Ammon's horn (tissue), 1 donor: ENCODE measurements at regions not wholly inside any gene's neighbourhood (a gene's known extent, or its start where the extent isn't known, plus 50 kb on each side); places are given as distances from the start of the nearest gene placed in this dataset.
"Not testable (repeated sequence)": the region's sequence is repeated elsewhere in the genome, so short reads cannot be mapped to it uniquely, and the experiment has no call there.

Source experiments
- DNase-seq: peaks from one replicate; pipeline ENCODE4 v3.0.0-alpha.2; 2016; ENCODE audit warnings: low spot score

GRCh38 chr13:50608370-50608769, 235.1 kb downstream of the DLEU7 start:
- DNase-seq = no peak

- DNase-seq = no peak
These were observed 234.5 kb downstream of the DLEU7 start for GRCh38 chr13:50609011-50609410.

GRCh38 chr13:50610238-50610637, 233.3 kb downstream of the DLEU7 start:
- no peak for DNase-seq

GRCh38 chr13:50611117-50611781, 232.2 kb downstream of the DLEU7 start:
- no peak for DNase-seq

GRCh38 chr13:50612717-50613116, 230.8 kb downstream of the DLEU7 start:
- DNase-seq = no peak

GRCh38 chr13:50613356-50613831, 230.1 kb downstream of the DLEU7 start:
- DNase-seq = no peak

- DNase-seq = no peak
These were observed 228.3 kb downstream of the DLEU7 start for GRCh38 chr13:50615234-50615633.

GRCh38 chr13:50616101-50616500, 227.4 kb downstream of the DLEU7 start:
- DNase-seq = no peak

GRCh38 chr13:50617134-50617721, 226.3 kb downstream of the DLEU7 start:
- DNase-seq = no peak

- DNase-seq = no peak
These were observed 225.3 kb downstream of the DLEU7 start for GRCh38 chr13:50618206-50618605.

GRCh38 chr13:50626101-50626547, 217.4 kb downstream of the DLEU7 start:
- DNase-seq = no peak

GRCh38 chr13:50627111-50627510, 216.4 kb downstream of the DLEU7 start:
- no peak for DNase-seq

GRCh38 chr13:50628512-50628911, 215.0 kb downstream of the DLEU7 start:
- not testable (repeated sequence) for DNase-seq

GRCh38 chr13:50629497-50629896, 214.0 kb downstream of the DLEU7 start:
- DNase-seq = no peak

- DNase-seq = no peak
These were observed 213.5 kb downstream of the DLEU7 start for GRCh38 chr13:50629966-50630365.

- no peak for DNase-seq
These were observed 212.5 kb downstream of the DLEU7 start for GRCh38 chr13:50631041-50631440.

GRCh38 chr13:50634339-50634738, 209.2 kb downstream of the DLEU7 start:
- no peak for DNase-seq

GRCh38 chr13:50635504-50635903, 208.0 kb downstream of the DLEU7 start:
- DNase-seq = peak; percentile 66

GRCh38 chr13:50636007-50636704, 207.3 kb downstream of the DLEU7 start:
- no peak for DNase-seq

GRCh38 chr13:50643060-50643459, 200.4 kb downstream of the DLEU7 start:
- DNase-seq = peak; percentile 15

- no peak for DNase-seq
These were observed 199.2 kb downstream of the DLEU7 start for GRCh38 chr13:50644081-50644871.

- no peak for DNase-seq
These were observed 198.4 kb downstream of the DLEU7 start for GRCh38 chr13:50645092-50645491.
